ENCODE measurements at regions not wholly inside any gene's neighbourhood (a gene's known extent, or its start where the extent isn't known, plus 50 kb on each side); places are given as distances from the start of the nearest gene placed in this dataset.
"Not testable (repeated sequence)": the region's sequence is repeated elsewhere in the genome, so short reads cannot be mapped to it uniquely, and the experiment has no call there.

DNA sequence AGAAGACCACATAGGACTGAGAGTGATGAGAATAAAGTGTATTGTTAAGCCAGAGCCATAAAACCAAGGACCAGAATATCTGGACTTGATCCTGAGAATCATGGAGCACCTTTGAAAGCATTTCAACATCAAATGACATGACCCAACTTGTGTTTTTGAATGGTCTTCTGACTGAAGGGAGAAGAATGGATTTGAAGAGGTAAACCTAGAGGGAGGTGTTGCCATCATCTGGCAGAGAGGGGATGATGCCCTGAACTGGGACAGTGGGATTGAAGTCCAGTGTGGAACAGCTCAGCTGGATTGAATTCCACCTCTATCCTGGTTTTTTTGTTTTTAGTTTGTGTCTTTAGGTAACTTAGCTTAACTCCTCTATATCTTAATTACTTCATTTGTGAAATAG lies 570.0 kb downstream of the TBC1D32 start:
- TF ChIP-seq CTCF (IDR thresholded peaks at IDR 0.05; ENCODE audit: unreplicated experiment in 3 of 3) = no peak
- H3K27me3 Mint-ChIP-seq (ENCODE audit: low read depth) = no peaks in the 10 kb centered on the region
- no peaks in the 10 kb centered on the region for H3K9me3 Mint-ChIP-seq
- H3K27ac Mint-ChIP-seq = no peak overlapping the region
- H3K4me3 Mint-ChIP-seq = no peak overlapping the region
- no peaks in the 10 kb centered on the region for H3K4me1 Mint-ChIP-seq
- no peaks in the 10 kb centered on the region for H3K36me3 Mint-ChIP-seq (ENCODE audit: low read depth)

- Mint-ChIP-seq H3K4me3 (no peak overlapping the region), H3K36me3 (ENCODE audit: low read depth) (no peaks in the 10 kb centered on the region), H3K9me3 (peaks cover 3% of the 10 kb centered on the region), H3K27me3 (ENCODE audit: low read depth) (no peaks in the 10 kb centered on the region), H3K4me1 (no peaks in the 10 kb centered on the region), H3K27ac (no peak overlapping the region)
- TF ChIP-seq CTCF (IDR thresholded peaks at IDR 0.05; ENCODE audit: unreplicated experiment in 3 of 3) = no peak
Measured at GRCh38 chr6:120759570-120759969, 574.7 kb downstream of the TBC1D32 start.

DNA sequence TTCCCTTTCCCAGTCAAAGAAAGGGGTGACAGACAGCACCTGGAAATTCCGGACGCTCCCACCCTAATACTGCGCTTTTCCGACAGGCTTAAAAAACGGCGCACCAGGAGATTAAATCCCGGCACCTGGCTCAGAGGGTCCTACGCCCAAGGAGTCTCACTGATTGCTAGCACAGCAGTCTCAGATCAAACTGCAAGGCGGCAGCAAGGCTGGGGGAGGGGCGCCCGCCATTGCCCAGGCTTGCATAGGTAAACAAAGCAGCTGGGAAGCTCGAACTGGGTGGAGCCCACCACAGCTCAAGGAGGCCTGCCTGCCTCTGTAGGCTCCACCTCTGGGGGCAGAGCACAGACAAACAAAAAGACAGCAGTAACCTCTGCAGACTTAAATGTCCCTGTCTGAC lies 585.7 kb downstream of the TBC1D32 start:
- not testable (repeated sequence) for H3K36me3 Mint-ChIP-seq (ENCODE audit: low read depth); H3K4me1 Mint-ChIP-seq; H3K27me3 Mint-ChIP-seq (ENCODE audit: low read depth); H3K9me3 Mint-ChIP-seq; H3K4me3 Mint-ChIP-seq; H3K27ac Mint-ChIP-seq

DNA sequence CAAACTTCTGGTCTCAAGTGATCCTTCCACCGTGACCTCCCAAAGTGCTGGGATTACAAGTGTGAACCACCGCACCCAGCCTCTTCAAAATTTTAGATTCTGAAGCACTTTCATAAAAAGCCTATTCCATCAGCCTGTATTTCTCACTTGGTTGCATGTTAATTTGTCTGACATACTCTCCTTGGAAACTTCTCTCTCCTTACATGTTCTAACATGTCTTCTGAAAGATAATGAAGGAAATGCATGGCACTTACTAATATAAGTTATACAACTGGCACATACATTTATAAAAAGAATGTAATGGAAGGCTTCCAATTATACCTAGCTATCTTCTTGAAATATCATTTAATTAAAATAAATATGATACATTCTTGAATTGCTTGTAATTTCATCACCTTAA lies 597.5 kb downstream of the TBC1D32 start:
- Mint-ChIP-seq H3K4me1 (no peaks in the 10 kb centered on the region), H3K9me3 (peaks cover 3% of the 10 kb centered on the region), H3K4me3 (no peak overlapping the region), H3K27me3 (ENCODE audit: low read depth) (no peaks in the 10 kb centered on the region), H3K36me3 (ENCODE audit: low read depth) (no peaks in the 10 kb centered on the region), H3K27ac (no peak overlapping the region)
- no peak for TF ChIP-seq CTCF (IDR thresholded peaks at IDR 0.05; ENCODE audit: unreplicated experiment in 3 of 3)

DNA sequence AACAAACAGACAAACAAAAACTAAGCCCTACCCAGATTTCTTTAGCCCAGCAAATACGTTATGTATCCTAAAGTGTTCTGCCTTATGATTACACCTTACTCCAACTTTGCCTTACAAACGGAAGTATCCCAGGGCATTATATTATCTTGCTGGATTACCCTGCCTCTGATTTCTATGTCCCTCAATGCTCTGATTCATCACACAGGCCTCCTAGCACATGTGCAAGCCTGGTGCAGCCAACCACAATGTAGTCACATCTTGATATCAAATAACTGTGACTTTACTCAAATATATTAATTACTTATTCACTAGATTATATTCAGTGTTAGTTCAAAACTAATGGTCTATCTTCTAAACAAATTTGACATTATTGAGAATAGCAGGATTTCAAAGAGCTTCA lies 598.6 kb downstream of the TBC1D32 start:
- Mint-ChIP-seq H3K36me3 (ENCODE audit: low read depth) (no peaks in the 10 kb centered on the region), H3K4me3 (no peak overlapping the region), H3K9me3 (peaks cover 3% of the 10 kb centered on the region), H3K27ac (no peak overlapping the region), H3K27me3 (ENCODE audit: low read depth) (no peaks in the 10 kb centered on the region), H3K4me1 (no peaks in the 10 kb centered on the region)
- no peak for TF ChIP-seq CTCF (IDR thresholded peaks at IDR 0.05; ENCODE audit: unreplicated experiment in 3 of 3)

GRCh38 chr6:120711255-120711654 lies 623.0 kb downstream of the TBC1D32 start:
- H3K36me3 Mint-ChIP-seq (ENCODE audit: low read depth) = peaks cover 4% of the 10 kb centered on the region
- H3K4me1 Mint-ChIP-seq = no peaks in the 10 kb centered on the region
- no peak for TF ChIP-seq CTCF (IDR thresholded peaks at IDR 0.05; ENCODE audit: unreplicated experiment in 3 of 3)
- no peaks in the 10 kb centered on the region for H3K27me3 Mint-ChIP-seq (ENCODE audit: low read depth)
- peaks cover 14% of the 10 kb centered on the region for H3K9me3 Mint-ChIP-seq
- H3K4me3 Mint-ChIP-seq = no peak overlapping the region
- H3K27ac Mint-ChIP-seq = no peak overlapping the region

DNA sequence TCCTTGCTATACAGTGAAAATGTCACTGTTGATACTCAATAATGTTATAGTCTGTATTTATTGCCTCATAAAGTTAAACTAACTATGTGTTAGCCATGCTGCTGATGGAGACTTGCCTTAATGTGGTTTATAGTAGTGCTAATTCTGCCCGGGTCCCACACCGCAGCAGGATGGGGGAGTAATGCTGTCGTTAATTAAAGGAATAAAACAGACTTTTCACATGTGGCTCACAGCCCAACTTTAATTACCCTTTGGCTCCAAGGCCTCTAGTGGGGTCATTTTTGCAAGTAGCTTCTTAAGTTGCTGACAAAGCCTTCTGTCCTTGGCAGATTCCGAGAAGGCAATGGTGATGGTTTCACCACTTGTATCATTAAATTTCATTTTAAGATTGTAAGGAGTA lies 634.3 kb downstream of the TBC1D32 start:
- Mint-ChIP-seq H3K4me1 (no peaks in the 10 kb centered on the region), H3K36me3 (ENCODE audit: low read depth) (no peaks in the 10 kb centered on the region), H3K4me3 (no peak overlapping the region), H3K9me3 (no peaks in the 10 kb centered on the region), H3K27me3 (ENCODE audit: low read depth) (no peaks in the 10 kb centered on the region), H3K27ac (peak overlapping the region in 2 of 3 experiments; percentile 51 to 85)
- no peak for TF ChIP-seq CTCF (IDR thresholded peaks at IDR 0.05; ENCODE audit: unreplicated experiment in 3 of 3)
